PC-9 (cell line): ENCODE measurements at regions not wholly inside any gene's neighbourhood (a gene's known extent, or its start where the extent isn't known, plus 50 kb on each side); places are given as distances from the start of the nearest gene placed in this dataset.

Experiments used
- EZH2 ChIP-seq: fragments of 200-600 bp; sonication (generic); IDR thresholded peaks from 2 replicates; pipeline ENCODE4 v1.8.0; 2017; ENCODE audit warnings: antibody characterized with exemption, low read depth
- TF ChIP-seq, protein P1 (sequence below): fragments of 200-600 bp; sonication (generic); conservative IDR thresholded peaks from 2 replicates; pipeline ENCODE4 v1.6.1; 2017; ENCODE audit warnings: mixed run types, antibody characterized with exemption, mild to moderate bottlenecking, moderate library complexity

DNA sequence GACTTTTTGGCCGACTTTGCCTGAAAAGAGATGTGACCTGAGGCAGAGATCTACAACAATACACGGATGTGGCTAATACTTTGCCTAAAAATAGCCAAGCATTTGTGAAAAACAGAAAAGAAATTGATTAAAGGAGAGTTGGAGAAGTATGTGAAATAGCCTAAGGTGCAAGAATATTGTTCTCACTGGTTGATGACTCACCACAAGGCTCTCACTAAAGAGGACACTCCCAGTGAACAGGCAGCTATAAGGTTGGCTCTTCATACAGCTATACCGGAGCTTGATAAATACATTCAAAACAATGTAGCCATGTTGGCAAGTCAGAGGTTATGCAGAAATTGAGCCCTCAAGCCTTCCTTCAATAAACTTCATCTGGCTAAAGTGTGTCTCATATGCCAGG, 317.2 kb upstream of the GRAMD2B start:
- TF ChIP-seq, protein P1, sequence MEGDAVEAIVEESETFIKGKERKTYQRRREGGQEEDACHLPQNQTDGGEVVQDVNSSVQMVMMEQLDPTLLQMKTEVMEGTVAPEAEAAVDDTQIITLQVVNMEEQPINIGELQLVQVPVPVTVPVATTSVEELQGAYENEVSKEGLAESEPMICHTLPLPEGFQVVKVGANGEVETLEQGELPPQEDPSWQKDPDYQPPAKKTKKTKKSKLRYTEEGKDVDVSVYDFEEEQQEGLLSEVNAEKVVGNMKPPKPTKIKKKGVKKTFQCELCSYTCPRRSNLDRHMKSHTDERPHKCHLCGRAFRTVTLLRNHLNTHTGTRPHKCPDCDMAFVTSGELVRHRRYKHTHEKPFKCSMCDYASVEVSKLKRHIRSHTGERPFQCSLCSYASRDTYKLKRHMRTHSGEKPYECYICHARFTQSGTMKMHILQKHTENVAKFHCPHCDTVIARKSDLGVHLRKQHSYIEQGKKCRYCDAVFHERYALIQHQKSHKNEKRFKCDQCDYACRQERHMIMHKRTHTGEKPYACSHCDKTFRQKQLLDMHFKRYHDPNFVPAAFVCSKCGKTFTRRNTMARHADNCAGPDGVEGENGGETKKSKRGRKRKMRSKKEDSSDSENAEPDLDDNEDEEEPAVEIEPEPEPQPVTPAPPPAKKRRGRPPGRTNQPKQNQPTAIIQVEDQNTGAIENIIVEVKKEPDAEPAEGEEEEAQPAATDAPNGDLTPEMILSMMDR = no peak
- no peak for TF ChIP-seq EZH2
